A673 (cell line): ENCODE measurements at regions not wholly inside any gene's neighbourhood (a gene's known extent, or its start where the extent isn't known, plus 50 kb on each side); places are given as distances from the start of the nearest gene placed in this dataset.

Experiments
- BruUV-seq: library from RNA; stranded (reverse); fragments of 400-500 nt; replicated peaks from 2 replicates; lab custom pipeline; 2021; lab: Mats Ljungman, UMichigan
- CTCF ChIA-PET: fragments of 300-600 bp; sonication (Branson Sonifier 250); formaldehyde crosslinking; loops from one replicate; lab custom pipeline; 2022; ENCODE audit warnings: antibody characterized with exemption; lab: Charles Lee
- POLR2A ChIA-PET: fragments of 300-600 bp; sonication (Branson Sonifier 250); formaldehyde crosslinking; loops from one replicate; lab custom pipeline; 2022; ENCODE audit warnings: antibody characterized with exemption; ENCODE audit not compliant: low non-redundant PET; lab: Charles Lee
- DNase-seq: peaks from one replicate; pipeline ENCODE4 v3.0.0-alpha.2; 2015; ENCODE audit warnings: low spot score
- H3K27ac ChIP-seq: fragments of 200-600 bp; sonication (generic); 2 replicates; pipeline ENCODE4 v1.5.1; 2016; ENCODE audit warnings: mixed run types, low read depth, mild to moderate bottlenecking, mixed read lengths, antibody characterized with exemption, low read length; ENCODE audit not compliant: poor library complexity, severe bottlenecking
- H3K27me3 ChIP-seq: fragments of 200-600 bp; sonication (generic); replicated peaks from 2 replicates; pipeline ENCODE4 v1.6.1; 2017; ENCODE audit warnings: mixed run types, low read depth, mild to moderate bottlenecking, mixed read lengths, antibody characterized with exemption, low read length; ENCODE audit not compliant: insufficient read depth, poor library complexity
- H3K36me3 ChIP-seq: fragments of 200-600 bp; sonication (generic); 2 replicates; pipeline ENCODE4 v1.6.1; 2016; ENCODE audit warnings: mixed run types, mild to moderate bottlenecking, mixed read lengths, antibody characterized with exemption, low read length; ENCODE audit not compliant: insufficient read depth, poor library complexity, severe bottlenecking
- H3K4me1 ChIP-seq: fragments of 200-600 bp; sonication (generic); 2 replicates; pipeline ENCODE4 v1.6.1; 2017; ENCODE audit warnings: mixed run types, mild to moderate bottlenecking, mixed read lengths, antibody characterized with exemption, low read length; ENCODE audit not compliant: insufficient read depth, poor library complexity, severe bottlenecking
- H3K4me3 ChIP-seq: fragments of 200-600 bp; sonication (generic); 2 replicates; pipeline ENCODE4 v1.5.1; 2016; ENCODE audit warnings: low read depth, mixed run types, mild to moderate bottlenecking, mixed read lengths, low read length; ENCODE audit not compliant: poor library complexity, severe bottlenecking
- H3K9me3 ChIP-seq: fragments of 200-600 bp; sonication (generic); 2 replicates; pipeline ENCODE4 v1.6.1; 2016; ENCODE audit warnings: mixed run types, low read depth, mild to moderate bottlenecking, mixed read lengths, antibody characterized with exemption, low read length; ENCODE audit not compliant: poor library complexity, severe bottlenecking
- CTCF ChIP-seq: fragments of 300-800, 200-600 bp; sonication (generic); conservative IDR thresholded peaks from 2 replicates; pipeline ENCODE4 v1.5.1; 2017; ENCODE audit warnings: low read depth, mild to moderate bottlenecking, antibody characterized with exemption, low read length, moderate library complexity, mixed read lengths
- EZH2 ChIP-seq: fragments of 200-600 bp; sonication (generic); IDR thresholded peaks from 2 replicates; pipeline ENCODE4 v1.6.1; 2017; ENCODE audit warnings: borderline replicate concordance, low read depth, mild to moderate bottlenecking, mixed read lengths, antibody characterized with exemption, low read length; ENCODE audit not compliant: poor library complexity, severe bottlenecking
- intact Hi-C: fragments of 100-400 bp; cut with micrococcal nuclease; formaldehyde crosslinking; loops from one replicate; pipeline ENCODE4 v1.10.0; 2022; ENCODE audit not compliant: unreplicated experiment

- Histone ChIP-seq H3K4me1 (no peaks in the 10 kb centered on the region), H3K27me3 (no peaks in the 10 kb centered on the region), H3K27ac (no peak overlapping the region), H3K9me3 (peaks cover 6% of the 10 kb centered on the region), H3K36me3 (no peaks in the 10 kb centered on the region), H3K4me3 (no peak overlapping the region)
- intact Hi-C loops = no loop called here
- no peak for DNase-seq
- TF ChIP-seq CTCF (no peak), EZH2 (no peak)
- CTCF ChIA-PET = no interaction called here
- POLR2A ChIA-PET = no interaction called here
- no TSS peak for BruUV-seq
Measured at GRCh38 chrX:28135378-28136047, 154.3 kb upstream of the DCAF8L1 start.

GRCh38 chrX:28133763-28134162, 152.5 kb upstream of the DCAF8L1 start:
- Histone ChIP-seq H3K4me3 (no peak overlapping the region), H3K27ac (no peak overlapping the region), H3K27me3 (no peaks in the 10 kb centered on the region), H3K4me1 (no peaks in the 10 kb centered on the region), H3K9me3 (no peaks in the 10 kb centered on the region), H3K36me3 (no peaks in the 10 kb centered on the region)
- DNase-seq = no peak
- BruUV-seq = no TSS peak
- CTCF ChIA-PET = no interaction called here
- TF ChIP-seq CTCF = no peak
- TF ChIP-seq EZH2 = no peak
- POLR2A ChIA-PET = no interaction called here
- intact Hi-C loops = no loop called here

- ChIA-PET CTCF (no interaction called here), POLR2A (no interaction called here)
- no peaks in the 10 kb centered on the region for H3K9me3 ChIP-seq
- H3K4me1 ChIP-seq = no peaks in the 10 kb centered on the region
- no peaks in the 10 kb centered on the region for H3K36me3 ChIP-seq
- no peak for TF ChIP-seq CTCF
- TF ChIP-seq EZH2 = no peak
- DNase-seq = no peak
- intact Hi-C loops = no loop called here
- no peaks in the 10 kb centered on the region for H3K27me3 ChIP-seq
- H3K27ac ChIP-seq = no peak overlapping the region
- no peak overlapping the region for H3K4me3 ChIP-seq
- BruUV-seq = no TSS peak
Measured at GRCh38 chrX:28127662-28128061, 146.4 kb upstream of the DCAF8L1 start.
